ENCODE measurements at regions not wholly inside any gene's neighbourhood (a gene's known extent, or its start where the extent isn't known, plus 50 kb on each side); places are given as distances from the start of the nearest gene placed in this dataset.

GRCh38 chr20:23159947-23160318 lies 73.8 kb upstream of the CD93 start:
- H3K56ac ChIP-seq (ENCODE audit: extremely low read depth, insufficient read depth, low read length) = no peak overlapping the region
- no peak overlapping the region for H3K9ac ChIP-seq (ENCODE audit: low read depth, low read length)
- no peak overlapping the region for H4K5ac ChIP-seq (ENCODE audit: low read depth, low read length)
- H3K4me3 ChIP-seq (ENCODE audit: insufficient read depth, low read depth, low read length) = no peak overlapping the region
- H3K36me3 ChIP-seq (ENCODE audit: control insufficient read depth, insufficient read depth, low read length) = no peaks in the 10 kb centered on the region
- no peak overlapping the region for H4K8ac ChIP-seq (ENCODE audit: low read depth in 2 of 2, low read length in 2 of 2)
- in situ Hi-C loops (cut with MboI; ENCODE audit: low sequenced_read_pairs) = no loop called here
- H4K91ac ChIP-seq (ENCODE audit: insufficient read depth, low read depth, low read length) = no peak overlapping the region
- POLR2A ChIA-PET (ENCODE audit: unreplicated experiment) = no interaction called here
- no peaks in the 10 kb centered on the region for H3K27me3 ChIP-seq (ENCODE audit: control insufficient read depth, insufficient read depth, low read length)
- H2BK20ac ChIP-seq (ENCODE audit: low read depth, low read length) = no peak overlapping the region
- H3K4me1 ChIP-seq (ENCODE audit: control insufficient read depth, insufficient read depth, low read length) = peaks cover 13% of the 10 kb centered on the region
- H3K4me2 ChIP-seq (ENCODE audit: low read depth, low read length) = no peak overlapping the region
- H3K9me1 ChIP-seq (ENCODE audit: insufficient read depth, low read length) = peaks cover 9% of the 10 kb centered on the region
- no peak overlapping the region for H3K23ac ChIP-seq (ENCODE audit: low read depth, low read length)
- H3K27ac ChIP-seq (ENCODE audit: insufficient read depth, low read length) = no peak overlapping the region
- no peaks in the 10 kb centered on the region for H4K20me1 ChIP-seq (ENCODE audit: insufficient read depth, low read length)
- no peak overlapping the region for H2BK15ac ChIP-seq (ENCODE audit: low read depth, low read length)
- no peak for ATAC-seq (ENCODE audit: low read depth)
- no peak overlapping the region for H3K4ac ChIP-seq (ENCODE audit: low read depth, low read length)
- CTCF ChIA-PET = no interaction called here
- BruUV-seq (replicated peaks) = no TSS peak
- no peak overlapping the region for H2BK120ac ChIP-seq (ENCODE audit: low read depth, low read length)
- no peaks in the 10 kb centered on the region for H3K9me3 ChIP-seq (ENCODE audit: control insufficient read depth, insufficient read depth, low read length)
- H2AFZ ChIP-seq (replicated peaks; ENCODE audit: low read length, poor library complexity) = no peak overlapping the region
- no peak overlapping the region for H2AK5ac ChIP-seq (ENCODE audit: low read depth, low read length)
- intact Hi-C loops (cut with micrococcal nuclease) = no loop called here
- no peak overlapping the region for H2BK5ac ChIP-seq (ENCODE audit: low read depth, low read length, poor library complexity, severe bottlenecking)
- WGBS, 2 experiments (ENCODE audit: extremely low coverage in 2 of 2, insufficient read length in 1 of 2) = no CpG with 5 or more reads among the region's 4 CpGs
- H2AK9ac ChIP-seq (replicated peaks; ENCODE audit: low read depth, low read length, poor library complexity) = no peak overlapping the region
- TF ChIP-seq CHD1 (IDR thresholded peaks at IDR 0.05; ENCODE audit: low read depth, low read length) (no peak), MXI1 (IDR thresholded peaks at IDR 0.05; ENCODE audit: borderline replicate concordance, low read depth, low read length) (no peak), CEBPB (IDR thresholded peaks at IDR 0.05; ENCODE audit: low read depth, low read length) (no peak), RAD21 (IDR thresholded peaks at IDR 0.05; ENCODE audit: low read length) (no peak)
- TF ChIP-seq, protein P1, sequence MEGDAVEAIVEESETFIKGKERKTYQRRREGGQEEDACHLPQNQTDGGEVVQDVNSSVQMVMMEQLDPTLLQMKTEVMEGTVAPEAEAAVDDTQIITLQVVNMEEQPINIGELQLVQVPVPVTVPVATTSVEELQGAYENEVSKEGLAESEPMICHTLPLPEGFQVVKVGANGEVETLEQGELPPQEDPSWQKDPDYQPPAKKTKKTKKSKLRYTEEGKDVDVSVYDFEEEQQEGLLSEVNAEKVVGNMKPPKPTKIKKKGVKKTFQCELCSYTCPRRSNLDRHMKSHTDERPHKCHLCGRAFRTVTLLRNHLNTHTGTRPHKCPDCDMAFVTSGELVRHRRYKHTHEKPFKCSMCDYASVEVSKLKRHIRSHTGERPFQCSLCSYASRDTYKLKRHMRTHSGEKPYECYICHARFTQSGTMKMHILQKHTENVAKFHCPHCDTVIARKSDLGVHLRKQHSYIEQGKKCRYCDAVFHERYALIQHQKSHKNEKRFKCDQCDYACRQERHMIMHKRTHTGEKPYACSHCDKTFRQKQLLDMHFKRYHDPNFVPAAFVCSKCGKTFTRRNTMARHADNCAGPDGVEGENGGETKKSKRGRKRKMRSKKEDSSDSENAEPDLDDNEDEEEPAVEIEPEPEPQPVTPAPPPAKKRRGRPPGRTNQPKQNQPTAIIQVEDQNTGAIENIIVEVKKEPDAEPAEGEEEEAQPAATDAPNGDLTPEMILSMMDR (conservative IDR thresholded peaks at IDR 0.05; ENCODE audit: low read depth, low read length) = no peak
- no peaks in the 10 kb centered on the region for H3K79me1 ChIP-seq (ENCODE audit: low read depth in 1 of 2, low read length in 2 of 2)
- DNase-seq = no peak
- H3K14ac ChIP-seq (replicated peaks; ENCODE audit: low read depth, low read length) = no peak overlapping the region
- dilution Hi-C loops (cut with HindIII; ENCODE audit: low sequenced_read_pairs, unreplicated experiment) = no loop called here
- H3K18ac ChIP-seq (ENCODE audit: low read depth, low read length) = no peak overlapping the region
